ENCODE measurements at regions not wholly inside any gene's neighbourhood (a gene's known extent, or its start where the extent isn't known, plus 50 kb on each side); places are given as distances from the start of the nearest gene placed in this dataset.

DNA sequence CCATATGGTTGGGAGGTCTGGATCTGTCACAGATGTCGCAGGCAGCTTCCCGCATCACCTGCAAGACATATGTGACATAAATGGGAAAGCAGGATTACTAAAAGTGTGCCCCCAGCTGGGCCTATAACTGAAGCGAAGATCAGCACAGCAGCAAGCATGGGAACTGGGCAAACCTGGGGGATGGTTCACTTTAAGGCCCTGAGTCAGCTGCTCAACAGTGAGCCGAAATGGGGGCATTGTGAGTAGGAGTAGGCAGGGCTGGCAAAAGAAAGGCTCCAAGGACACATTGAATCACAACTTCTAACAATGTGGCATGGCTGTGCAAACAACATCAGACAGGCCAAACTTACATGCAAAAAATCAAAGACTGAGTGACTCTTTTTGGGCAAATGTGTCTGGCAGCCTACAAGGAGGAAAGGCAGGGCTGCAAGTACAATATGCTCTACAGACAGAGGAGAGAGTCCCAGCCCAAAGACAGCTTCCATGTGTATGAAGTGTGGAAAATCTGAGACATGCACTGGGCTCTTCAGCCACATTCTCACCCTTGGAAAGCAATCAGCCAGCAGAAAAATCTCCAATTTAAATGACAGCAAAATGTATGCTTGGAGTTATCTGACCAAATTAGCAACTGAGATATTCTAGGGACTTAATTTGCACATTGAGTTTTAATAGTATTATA is 531.0 kb upstream of the MMS22L start:
- Histone ChIP-seq H3K27ac (ENCODE audit: low read depth, low read length) (no peak overlapping the region), H3K27me3 (ENCODE audit: control insufficient read depth, insufficient read depth, low read length) (no peaks in the 10 kb centered on the region), H3K9me3 (ENCODE audit: control insufficient read depth, insufficient read depth, low read length) (no peaks in the 10 kb centered on the region), H3K4me3 (ENCODE audit: low read depth, low read length) (no peak overlapping the region)
- TF ChIP-seq, protein P1, sequence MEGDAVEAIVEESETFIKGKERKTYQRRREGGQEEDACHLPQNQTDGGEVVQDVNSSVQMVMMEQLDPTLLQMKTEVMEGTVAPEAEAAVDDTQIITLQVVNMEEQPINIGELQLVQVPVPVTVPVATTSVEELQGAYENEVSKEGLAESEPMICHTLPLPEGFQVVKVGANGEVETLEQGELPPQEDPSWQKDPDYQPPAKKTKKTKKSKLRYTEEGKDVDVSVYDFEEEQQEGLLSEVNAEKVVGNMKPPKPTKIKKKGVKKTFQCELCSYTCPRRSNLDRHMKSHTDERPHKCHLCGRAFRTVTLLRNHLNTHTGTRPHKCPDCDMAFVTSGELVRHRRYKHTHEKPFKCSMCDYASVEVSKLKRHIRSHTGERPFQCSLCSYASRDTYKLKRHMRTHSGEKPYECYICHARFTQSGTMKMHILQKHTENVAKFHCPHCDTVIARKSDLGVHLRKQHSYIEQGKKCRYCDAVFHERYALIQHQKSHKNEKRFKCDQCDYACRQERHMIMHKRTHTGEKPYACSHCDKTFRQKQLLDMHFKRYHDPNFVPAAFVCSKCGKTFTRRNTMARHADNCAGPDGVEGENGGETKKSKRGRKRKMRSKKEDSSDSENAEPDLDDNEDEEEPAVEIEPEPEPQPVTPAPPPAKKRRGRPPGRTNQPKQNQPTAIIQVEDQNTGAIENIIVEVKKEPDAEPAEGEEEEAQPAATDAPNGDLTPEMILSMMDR (IDR thresholded peaks at IDR 0.05; ENCODE audit: low read depth, low read length), result no peak
- ChIA-PET CTCF (no interaction called here), POLR2A (no interaction called here)
- DNase-seq (ENCODE audit: low read depth, low spot score), result no peak

DNA sequence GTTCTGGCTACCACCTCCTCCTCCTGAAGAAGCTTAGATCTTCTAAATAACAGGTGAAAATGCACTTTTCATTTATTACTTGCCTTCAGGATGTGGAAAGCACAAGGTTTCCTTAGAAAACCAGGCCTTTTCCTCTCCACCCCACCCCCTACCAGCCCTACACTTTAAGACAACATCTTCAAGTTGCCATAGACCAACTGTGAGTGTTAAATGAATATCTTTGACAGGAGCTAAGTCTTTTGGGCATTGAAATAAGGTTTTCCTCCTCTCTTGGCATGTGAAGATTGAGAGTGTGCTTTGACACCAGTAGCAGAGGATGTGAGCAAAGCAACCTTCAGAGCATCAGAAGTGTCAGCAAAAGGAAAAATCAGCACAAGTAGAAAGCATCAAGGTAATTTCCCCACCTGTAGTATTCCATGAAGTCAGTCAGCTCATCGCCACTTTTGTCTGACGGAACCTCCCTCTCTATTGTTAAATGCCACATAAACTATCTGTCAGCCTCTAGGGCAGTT is 532.3 kb upstream of the MMS22L start:
- DNase-seq (ENCODE audit: low read depth, low spot score), result no peak
- Histone ChIP-seq H3K4me3 (ENCODE audit: low read depth, low read length) (no peak overlapping the region), H3K9me3 (ENCODE audit: control insufficient read depth, insufficient read depth, low read length) (no peaks in the 10 kb centered on the region), H3K27me3 (ENCODE audit: control insufficient read depth, insufficient read depth, low read length) (no peaks in the 10 kb centered on the region), H3K27ac (ENCODE audit: low read depth, low read length) (no peak overlapping the region)
- ChIA-PET CTCF (no interaction called here), POLR2A (no interaction called here)
- TF ChIP-seq, protein P1 (IDR thresholded peaks at IDR 0.05; ENCODE audit: low read depth, low read length), result no peak

DNA sequence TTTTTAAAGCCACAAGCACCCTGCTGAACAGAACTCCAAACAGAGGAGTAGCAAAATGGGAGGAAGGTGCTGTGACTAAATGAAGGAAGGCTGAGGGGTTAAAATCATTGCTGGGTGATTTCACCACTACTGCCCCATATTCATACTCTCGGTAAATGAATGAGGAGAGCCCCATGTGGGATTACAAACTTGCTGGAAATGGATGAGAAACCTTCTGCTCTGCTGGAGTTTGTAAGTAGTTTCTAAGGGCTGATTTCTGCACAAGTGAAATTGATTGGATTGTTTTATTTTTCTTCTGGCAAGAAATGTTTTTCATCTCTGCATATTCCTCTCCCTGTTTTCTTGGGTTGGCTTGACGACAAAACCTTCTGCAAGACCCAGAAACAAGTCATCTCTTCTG is 533.5 kb upstream of the MMS22L start:
- POLR2A ChIA-PET, result no interaction called here
- CTCF ChIA-PET, result no interaction called here
- H3K27ac ChIP-seq (ENCODE audit: low read depth, low read length), result no peak overlapping the region
- no peaks in the 10 kb centered on the region for H3K9me3 ChIP-seq (ENCODE audit: control insufficient read depth, insufficient read depth, low read length)
- TF ChIP-seq, protein P1 (IDR thresholded peaks at IDR 0.05; ENCODE audit: low read depth, low read length), result no peak
- no peaks in the 10 kb centered on the region for H3K27me3 ChIP-seq (ENCODE audit: control insufficient read depth, insufficient read depth, low read length)
- DNase-seq (ENCODE audit: low read depth, low spot score), result no peak
- no peak overlapping the region for H3K4me3 ChIP-seq (ENCODE audit: low read depth, low read length)

DNA sequence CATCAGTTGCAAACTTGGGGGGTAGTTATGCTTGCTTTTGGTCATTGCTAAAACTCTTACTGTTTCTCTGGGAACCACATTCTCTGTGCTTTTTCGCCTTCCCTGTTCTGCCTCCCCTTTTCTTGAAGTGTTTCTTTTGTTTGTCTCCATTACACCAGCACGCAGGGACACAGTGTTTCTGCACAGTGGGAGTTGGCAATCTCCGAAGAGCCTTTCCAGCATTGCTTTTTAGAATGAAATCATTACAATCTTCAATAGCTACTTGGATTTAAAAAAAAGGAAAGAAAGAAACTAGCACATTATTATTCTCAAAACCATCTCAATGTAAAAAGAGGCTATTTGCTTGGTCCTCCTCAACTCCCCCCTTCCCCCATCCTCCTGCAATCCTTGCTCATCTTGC is 536.7 kb upstream of the MMS22L start:
- POLR2A ChIA-PET, result no interaction called here
- CTCF ChIA-PET, result no interaction called here

GRCh38 chr6:97820400-97820799 is 537.4 kb upstream of the MMS22L start:
- H3K4me3 ChIP-seq (ENCODE audit: low read depth, low read length), result no peak overlapping the region
- TF ChIP-seq, protein P1 (IDR thresholded peaks at IDR 0.05; ENCODE audit: low read depth, low read length), result no peak
- no peak for DNase-seq (ENCODE audit: low read depth, low spot score)
- no peaks in the 10 kb centered on the region for H3K9me3 ChIP-seq (ENCODE audit: control insufficient read depth, insufficient read depth, low read length)
- POLR2A ChIA-PET, result no interaction called here
- CTCF ChIA-PET, result no interaction called here
- no peak overlapping the region for H3K27ac ChIP-seq (ENCODE audit: low read depth, low read length)
- no peaks in the 10 kb centered on the region for H3K27me3 ChIP-seq (ENCODE audit: control insufficient read depth, insufficient read depth, low read length)

More for the DNA sequence above, 536.7 kb upstream of the MMS22L start:
- Histone ChIP-seq H3K4me3 (ENCODE audit: low read depth, low read length) (no peak overlapping the region), H3K9me3 (ENCODE audit: control insufficient read depth, insufficient read depth, low read length) (no peaks in the 10 kb centered on the region), H3K27ac (ENCODE audit: low read depth, low read length) (no peak overlapping the region), H3K27me3 (ENCODE audit: control insufficient read depth, insufficient read depth, low read length) (no peaks in the 10 kb centered on the region)
- no peak for DNase-seq (ENCODE audit: low read depth, low spot score)
- TF ChIP-seq, protein P1 (IDR thresholded peaks at IDR 0.05; ENCODE audit: low read depth, low read length), result no peak

All from AG04450 (cell line).